ENCODE measurements at regions not wholly inside any gene's neighbourhood (a gene's known extent, or its start where the extent isn't known, plus 50 kb on each side); places are given as distances from the start of the nearest gene placed in this dataset.

DNA sequence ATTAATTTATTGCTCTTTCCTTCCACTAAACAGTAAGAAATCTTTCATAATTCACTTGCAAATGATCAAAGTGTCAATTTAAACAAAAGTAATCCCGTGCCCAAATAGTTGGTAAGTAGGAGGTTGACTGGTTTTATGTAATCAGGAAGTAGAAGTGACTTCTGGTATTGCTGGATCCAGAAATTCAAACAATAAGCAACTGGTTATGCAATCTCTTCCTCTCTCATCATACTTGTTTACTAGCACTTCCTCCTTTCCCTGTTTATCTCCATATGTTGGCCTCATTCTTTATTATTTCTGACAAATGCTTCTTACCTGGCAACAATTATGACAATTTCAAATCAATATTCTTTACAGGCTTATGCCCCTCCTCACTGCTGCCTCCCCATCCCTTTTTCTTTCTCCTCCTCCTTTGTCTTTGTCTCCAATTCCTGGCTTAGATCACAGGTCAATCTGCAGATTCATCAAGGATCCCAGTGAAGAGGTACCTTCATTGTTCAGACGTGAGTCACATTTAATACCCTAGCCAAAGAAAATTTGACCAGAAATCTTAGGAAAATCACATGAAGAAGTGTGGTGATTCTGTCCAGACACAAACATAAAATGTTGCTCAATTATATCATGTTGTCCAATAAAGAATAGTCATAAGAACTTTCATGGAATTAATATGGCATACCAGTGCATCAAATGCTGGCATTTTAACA lies 323.2 kb upstream of the PCDH7 start:
- intact Hi-C loops (cut with DNase I) = no loop called here
- no peak for DNase-seq
- no peak for ATAC-seq

DNA sequence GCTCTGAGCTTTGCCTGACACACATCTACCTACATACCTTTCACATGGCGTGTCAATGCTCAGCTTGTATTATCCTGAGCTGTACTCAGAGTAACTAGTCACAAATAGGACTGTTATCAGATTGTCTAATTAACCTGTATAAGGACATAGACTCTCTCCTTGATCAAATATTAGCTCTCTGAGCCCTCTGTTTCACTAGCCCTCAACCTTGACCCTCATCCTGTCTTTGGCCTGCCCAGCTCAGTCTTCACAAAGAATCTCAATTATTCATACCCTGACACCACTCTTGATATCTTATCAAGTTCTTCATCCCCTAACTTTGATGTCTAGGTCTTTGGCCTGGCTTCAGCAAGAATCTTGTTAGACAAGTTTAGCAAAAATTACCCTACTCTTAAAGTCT lies 320.7 kb upstream of the PCDH7 start:
- ATAC-seq = no peak
- intact Hi-C loops (cut with DNase I) = no loop called here
- DNase-seq = no peak

DNA sequence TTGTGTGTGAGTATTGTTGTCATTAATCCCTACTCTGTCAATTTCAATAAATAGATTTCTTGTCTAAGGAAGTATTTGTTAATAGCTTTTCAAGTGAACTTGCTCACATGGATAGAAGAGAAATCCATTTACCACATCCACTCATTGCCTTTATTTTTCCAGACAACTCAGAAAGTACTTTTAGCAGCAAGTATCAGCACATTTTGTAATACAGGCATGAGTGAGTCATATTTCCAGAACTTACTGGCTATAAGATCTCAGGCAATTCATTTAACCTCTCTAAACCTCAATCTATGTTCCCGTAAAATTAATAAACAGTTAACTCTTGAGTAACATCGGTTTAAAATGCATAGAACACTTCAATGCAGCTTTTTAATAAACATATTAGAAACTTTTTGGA lies 317.9 kb upstream of the PCDH7 start:
- no peak for DNase-seq
- intact Hi-C loops (cut with DNase I) = no loop called here
- no peak for ATAC-seq

DNA sequence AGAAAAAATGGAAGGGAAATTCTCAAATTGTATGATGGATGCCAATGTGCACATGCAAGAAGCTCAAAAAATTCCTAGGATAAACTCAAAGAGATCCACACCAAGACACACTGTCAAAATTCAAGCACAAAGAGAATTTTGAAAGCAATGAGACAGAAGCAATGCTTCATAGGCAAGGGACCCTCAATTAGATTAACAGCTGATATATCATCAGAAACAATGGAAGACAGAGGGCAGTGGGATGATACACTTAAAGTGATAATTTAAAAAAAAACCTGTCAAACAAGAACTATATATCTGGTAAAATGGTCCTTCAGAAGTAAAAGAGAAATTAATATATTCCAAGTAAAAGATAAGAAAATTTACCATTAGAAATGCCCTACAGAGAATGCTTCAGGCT lies 306.3 kb upstream of the PCDH7 start:
- DNase-seq (no peak), ATAC-seq (no peak)
- intact Hi-C loops (cut with DNase I) = no loop called here

DNA sequence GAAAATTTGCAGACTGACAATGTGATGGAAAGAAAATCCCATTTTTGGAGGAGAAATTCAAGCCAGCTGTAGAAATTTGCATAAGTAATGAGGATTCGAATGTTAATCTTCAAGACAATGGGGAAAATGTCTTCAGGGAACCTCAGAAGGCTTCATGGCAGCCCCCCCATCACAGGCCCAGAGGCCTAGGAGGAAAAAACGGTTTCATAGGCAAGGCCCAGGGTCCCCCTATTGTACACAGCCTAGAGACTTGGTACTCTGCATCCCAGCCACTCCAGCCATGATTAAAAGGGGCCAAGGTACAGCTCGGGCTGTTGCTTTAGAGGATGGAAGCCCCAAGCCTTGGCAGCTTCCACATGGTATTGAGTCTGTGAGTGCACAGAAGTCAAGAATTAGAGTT lies 303.6 kb upstream of the PCDH7 start:
- DNase-seq (no peak), ATAC-seq (no peak)
- intact Hi-C loops (cut with DNase I) = no loop called here

DNA sequence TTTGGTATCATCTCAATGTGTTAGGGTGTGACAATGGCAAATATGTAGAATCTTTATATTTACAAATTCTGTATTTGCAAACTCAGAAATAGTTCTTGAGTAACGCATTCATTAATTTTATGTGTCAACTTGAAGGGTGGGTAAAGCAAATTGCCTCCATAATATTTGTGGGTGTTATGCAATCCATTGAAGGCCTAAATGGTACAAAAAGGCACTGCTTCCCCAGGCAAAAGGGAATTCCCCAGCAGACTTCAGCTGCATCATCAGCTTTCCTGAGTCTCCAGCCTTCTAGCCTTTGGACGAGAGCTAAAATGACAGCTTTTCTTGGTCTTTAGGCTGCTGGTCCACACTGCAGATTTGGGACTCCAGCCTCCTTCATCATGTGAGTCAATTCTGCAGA lies 292.2 kb upstream of the PCDH7 start:
- intact Hi-C loops (cut with DNase I) = no loop called here
- DNase-seq (no peak), ATAC-seq (no peak)

DNA sequence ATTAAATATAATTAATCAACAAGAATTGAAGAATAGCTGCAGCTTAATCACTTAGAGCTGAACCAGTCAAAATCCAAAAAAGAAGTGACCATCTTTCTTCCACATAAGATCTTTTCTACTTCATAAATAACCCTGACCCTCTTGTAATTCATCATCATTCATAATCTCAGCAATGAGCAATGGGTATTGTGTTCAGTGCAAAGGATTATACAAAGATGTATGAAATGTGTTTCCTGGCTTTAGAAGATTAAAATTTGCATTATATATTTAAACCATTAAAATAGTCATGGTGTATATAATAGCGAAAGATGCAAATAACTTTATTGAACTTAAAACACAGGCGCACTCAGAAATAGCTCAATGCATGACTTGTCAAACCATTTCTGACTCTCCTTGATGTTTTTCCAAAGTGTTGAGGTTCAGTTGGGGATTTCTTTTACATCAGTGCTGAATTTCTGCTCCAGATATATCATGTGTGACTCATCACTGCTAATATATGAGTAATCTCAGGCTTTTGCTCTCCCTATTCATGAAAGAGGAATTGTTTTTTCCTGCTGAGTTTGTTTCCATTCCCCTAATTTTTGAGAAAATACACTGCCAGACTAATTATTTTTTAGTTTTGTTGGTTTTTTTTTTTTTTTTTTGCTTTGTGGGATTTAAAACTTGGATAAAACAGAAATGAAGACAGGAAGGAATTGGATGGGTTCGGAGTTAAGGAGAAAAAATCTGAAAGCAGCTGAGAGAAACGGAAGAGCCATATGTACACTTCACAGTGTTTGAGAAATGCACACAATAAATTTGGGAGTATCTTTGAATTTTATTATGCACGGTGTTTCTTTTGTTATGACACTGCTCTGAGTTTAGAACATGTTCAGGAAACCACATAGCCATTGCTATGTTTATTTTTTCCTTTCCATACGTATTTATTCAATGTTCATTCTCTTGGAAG lies 290.1 kb upstream of the PCDH7 start:
- no peak for DNase-seq
- ATAC-seq = no peak
- intact Hi-C loops (cut with DNase I) = no loop called here

DNA sequence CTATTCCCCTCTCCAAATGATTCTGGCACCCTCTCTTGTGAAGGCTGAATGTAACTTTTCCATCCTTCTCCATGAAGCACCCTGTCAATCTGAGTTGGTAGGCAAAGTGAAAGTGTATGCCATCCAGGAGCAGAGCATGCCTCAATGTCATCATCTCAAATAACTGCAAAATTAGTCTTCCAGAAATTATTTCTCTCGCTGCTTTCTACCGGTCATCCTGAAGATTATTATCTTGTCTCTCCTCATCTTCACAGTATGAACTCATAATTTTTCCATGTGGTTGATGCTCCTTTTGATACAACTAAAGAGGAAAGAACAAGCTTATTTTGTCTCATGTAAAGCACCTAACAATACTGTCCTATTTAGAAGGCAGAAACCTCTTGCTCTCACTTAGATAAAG lies 285.5 kb upstream of the PCDH7 start:
- DNase-seq (no peak), ATAC-seq (no peak)
- intact Hi-C loops (cut with DNase I) = loop anchor here in 1 of 2 donors (1.0 kb wide), 1 partner anchor 9 kb away; no protein-coding TSS in a partner anchor

DNA sequence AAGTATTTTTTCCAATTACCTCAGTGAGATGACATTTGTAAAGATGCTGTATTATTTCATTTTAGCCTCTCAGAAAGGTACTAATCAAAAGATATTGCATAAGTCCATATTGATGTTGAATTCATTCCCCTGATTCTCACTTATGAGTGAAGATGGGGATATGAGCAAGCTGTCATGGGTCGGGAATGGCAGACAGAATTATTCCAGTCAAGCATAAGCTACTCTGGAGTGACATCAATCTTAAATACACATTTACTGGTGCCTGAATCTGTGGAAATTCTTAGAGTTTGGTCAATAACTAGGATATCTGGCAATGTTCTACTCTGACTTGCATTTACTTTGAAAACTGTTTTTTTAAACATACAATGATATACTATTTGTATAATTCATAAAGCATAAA lies 283.8 kb upstream of the PCDH7 start:
- DNase-seq = no peak
- no peak for ATAC-seq
- intact Hi-C loops (cut with DNase I) = no loop called here

DNA sequence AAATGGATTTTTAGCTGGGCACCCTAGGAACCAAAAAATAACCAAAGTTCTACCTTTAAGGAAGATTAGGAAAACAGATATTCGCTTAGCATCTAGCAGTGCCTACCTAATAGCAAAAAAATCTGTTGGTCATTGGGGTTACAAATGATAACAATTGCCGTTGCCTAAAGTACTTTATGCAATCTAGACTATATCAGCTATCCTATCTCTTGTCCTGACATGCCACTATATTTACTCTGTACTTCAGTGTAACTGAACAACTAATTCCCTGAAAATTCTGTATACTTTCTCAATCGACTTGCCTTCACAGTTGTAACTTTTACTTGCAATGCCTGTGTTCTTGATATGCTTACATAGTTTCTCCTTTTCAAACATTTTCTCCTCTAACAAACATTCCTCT lies 282.9 kb upstream of the PCDH7 start:
- DNase-seq (no peak), ATAC-seq (no peak)
- intact Hi-C loops (cut with DNase I) = no loop called here

DNA sequence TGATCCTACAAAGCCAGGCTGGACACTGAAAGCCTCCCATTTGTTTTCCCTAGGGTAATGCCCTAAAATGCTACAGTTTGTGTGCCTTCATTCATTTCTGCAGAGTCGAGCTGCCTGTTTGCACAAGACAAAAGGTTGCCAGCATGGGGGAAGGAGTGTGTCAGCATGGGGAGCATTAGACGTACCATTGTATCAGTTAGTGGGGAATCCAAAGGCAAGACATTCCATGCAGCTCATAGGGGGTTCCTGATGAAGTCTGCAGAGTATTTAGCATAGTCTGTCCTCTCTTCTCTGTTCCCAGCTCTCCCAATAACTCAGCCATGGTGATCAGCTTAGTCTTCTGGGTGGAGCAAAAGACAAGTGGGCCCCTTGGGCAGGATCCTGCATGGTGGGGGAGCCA lies 276.9 kb upstream of the PCDH7 start:
- DNase-seq = no peak
- no peak for ATAC-seq
- intact Hi-C loops (cut with DNase I) = no loop called here

DNA sequence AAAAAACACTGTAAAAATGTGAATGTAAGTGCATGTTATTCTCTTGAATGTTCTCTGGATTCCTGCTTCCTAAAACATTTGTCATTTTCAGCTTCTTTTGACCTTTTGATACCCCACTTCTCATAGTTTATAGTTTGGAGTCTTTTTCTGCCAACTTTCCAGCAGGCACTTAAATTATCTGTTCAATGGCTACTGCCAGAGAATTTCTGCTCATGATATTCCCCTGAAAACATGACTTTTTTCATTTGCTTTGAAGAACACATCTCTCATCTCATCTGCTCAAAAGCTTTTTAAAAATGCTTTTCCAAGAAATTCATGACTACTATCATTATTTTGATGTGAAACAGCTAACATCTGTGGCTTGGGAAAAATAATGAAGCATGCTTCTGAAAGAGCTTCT lies 269.7 kb upstream of the PCDH7 start:
- no peak for DNase-seq
- intact Hi-C loops (cut with DNase I) = no loop called here
- no peak for ATAC-seq

DNA sequence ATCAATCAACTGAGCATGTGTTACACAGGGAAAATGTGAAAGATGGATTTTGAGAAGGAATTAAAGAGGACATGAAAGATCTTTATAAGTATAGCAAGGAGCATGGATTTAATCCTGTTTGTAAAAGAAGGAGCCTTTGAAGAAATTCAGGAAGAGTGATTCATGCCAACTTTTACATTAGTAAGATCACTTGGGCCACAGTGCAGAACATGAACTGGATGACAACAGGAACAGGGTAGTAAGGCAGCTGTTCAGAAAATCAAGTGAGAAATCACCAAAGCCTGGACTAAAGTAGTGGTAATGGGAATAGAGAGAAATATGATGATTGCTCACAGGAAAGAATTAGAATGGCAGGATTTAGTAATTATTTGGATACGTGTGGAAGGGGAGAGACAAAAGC lies 265.7 kb upstream of the PCDH7 start:
- DNase-seq (no peak), ATAC-seq (no peak)
- intact Hi-C loops (cut with DNase I) = no loop called here

DNA sequence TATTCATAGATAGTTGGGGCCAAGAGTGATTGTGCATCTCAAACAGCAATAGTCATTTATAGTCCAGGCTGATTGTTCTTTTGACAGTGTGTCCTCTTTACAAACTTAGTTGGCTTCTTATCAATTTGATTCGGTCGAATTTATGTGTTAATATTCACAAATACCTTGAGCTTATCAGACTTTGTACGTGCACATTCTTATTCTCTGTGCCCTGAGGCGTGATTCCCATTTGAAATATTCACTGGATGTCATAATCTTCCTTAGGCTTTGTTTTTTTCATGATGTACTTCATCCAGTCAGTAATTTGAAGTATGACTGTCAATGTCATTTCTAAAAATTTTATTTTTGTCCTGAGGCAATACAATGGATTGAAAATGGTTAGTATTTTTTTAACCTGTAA lies 263.5 kb upstream of the PCDH7 start:
- intact Hi-C loops (cut with DNase I) = no loop called here
- DNase-seq = no peak
- no peak for ATAC-seq

DNA sequence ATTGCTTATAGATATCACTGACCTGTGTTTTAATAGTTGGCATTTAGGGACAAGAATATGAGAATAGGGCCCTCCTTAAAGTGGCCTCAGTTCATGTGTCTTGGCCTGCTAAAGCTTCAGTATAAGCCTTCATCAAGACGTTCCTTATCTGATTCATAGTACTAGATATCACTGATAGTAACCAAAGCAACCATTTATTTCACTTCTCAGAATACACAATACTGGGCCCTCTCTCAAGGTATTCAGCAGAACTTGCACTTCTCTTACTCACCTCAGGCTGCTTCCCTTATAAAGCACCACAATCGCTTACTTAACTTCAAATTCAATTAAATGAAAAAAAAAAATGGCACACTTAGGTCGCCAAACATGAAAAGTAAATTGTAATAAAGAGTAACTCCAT lies 259.4 kb upstream of the PCDH7 start:
- intact Hi-C loops (cut with DNase I) = no loop called here
- ATAC-seq (no peak), DNase-seq (no peak)

DNA sequence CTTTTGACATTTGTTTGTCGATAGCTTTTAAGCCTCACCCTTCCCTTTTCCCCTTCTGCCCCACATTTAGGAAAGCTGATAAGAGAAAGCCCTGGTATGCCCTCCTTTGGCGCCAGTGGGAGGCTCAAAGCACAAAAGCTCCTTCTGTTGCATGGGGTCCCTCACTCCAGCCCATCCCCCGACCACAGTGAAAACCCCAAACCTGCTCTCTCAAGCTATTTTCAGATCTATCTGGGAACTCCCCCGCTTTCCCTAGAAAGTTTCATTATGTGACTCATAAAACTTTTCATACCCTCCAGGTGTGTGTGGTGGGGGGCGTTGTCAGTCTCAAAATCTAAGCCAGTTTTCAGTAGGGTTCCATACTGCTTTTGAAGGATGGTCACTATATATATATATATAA lies 259.0 kb upstream of the PCDH7 start:
- ATAC-seq (no peak), DNase-seq (no peak)
- intact Hi-C loops (cut with DNase I) = no loop called here

DNA sequence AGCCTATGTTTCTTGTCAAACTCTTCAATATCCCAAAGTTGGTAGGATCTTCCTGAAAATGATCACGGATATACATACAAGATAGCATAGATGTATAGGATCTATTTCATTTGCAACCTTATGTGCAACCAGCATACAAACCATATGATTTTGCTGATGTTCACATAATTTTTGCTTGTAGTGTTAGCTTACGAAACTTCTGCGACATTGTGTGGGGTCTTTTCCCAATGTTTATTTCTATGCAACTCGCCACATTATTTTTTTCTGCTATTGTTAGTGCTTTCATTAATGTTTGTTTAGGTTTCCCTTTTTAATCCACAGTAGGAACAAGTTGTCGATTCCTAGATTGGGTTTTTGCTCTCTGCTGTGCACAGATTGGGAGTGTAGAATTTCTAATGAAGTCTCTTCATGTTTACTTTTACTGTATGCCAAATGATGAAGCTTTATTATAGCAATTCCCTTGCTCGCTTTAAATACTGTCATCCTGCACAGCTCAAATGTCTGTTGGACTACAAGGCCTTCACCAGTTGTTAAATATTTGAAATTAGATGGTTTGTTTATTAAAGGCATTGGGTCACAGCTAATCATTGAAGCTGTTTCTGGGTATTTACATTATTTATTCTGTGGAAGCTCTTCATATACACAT lies 257.6 kb upstream of the PCDH7 start:
- ATAC-seq (no peak), DNase-seq (no peak)
- intact Hi-C loops (cut with DNase I) = no loop called here

DNA sequence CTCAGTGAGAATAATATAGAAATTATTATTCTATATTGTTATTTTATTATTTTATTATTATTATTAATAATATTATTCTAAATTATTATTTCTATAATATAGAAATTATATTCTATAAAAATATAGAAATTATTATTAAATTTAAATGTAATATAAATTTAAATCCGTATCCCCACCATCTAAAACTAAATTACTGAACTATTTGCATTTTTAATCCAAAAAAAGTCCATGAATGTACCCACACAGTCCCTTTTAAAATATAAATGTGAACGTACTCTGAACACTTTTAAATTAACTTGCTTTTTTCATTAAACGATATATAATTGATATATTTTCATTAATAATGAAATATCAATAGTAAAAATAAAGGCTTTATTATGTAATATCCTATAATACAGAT lies 248.3 kb upstream of the PCDH7 start:
- ATAC-seq = no peak
- DNase-seq = no peak
- intact Hi-C loops (cut with DNase I) = no loop called here

DNA sequence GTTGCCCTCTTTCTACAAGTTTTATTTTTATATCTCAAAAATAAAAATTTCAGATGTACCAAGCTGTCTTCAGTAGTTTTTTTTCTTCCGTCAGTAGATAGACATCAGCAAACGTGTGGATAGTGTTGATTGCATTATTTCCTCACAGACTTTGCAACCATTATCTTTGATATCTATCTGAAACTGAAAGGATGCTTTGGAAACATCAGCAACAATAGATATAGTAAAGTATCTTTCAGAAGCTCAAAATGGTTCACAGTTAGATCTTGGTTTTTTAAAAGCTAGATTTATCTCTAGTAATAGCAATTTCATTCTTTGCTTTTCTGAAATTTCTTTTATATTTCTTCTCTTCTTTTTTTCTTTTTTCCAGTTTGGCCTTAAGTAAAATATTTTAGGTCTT lies 246.9 kb upstream of the PCDH7 start:
- intact Hi-C loops (cut with DNase I) = no loop called here
- ATAC-seq = no peak
- DNase-seq = no peak

DNA sequence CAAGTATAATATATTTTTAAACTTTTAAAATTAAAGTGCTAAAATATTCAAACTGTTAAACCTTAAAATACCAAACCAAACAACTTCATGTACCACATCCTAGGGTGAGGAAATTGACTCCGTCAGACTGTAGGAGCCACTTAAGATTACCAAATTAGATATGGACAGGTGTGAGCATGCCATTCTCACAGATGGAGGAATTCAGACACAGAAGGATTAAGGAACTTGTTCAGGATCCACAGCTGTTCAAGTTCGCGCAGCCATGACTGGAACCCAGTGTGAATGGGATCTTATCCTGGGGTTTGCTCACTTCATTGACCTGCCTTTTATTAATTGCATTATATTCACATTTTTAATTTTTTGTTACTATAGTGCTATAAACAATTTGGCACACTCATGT lies 224.9 kb upstream of the PCDH7 start:
- no peak for DNase-seq
- ATAC-seq = no peak
- intact Hi-C loops (cut with DNase I) = no loop called here

All from left cardiac atrium (tissue), 4 donors.